ENCODE measurements at regions not wholly inside any gene's neighbourhood (a gene's known extent, or its start where the extent isn't known, plus 50 kb on each side); places are given as distances from the start of the nearest gene placed in this dataset.

GRCh38 chr2:145551686-145552085 lies 1031.8 kb upstream of the ZEB2 start:
- intact Hi-C loops (cut with DNase I; ENCODE audit: low total_unique reads) = no loop called here
- Histone ChIP-seq H3K4me3 (no peak overlapping the region), H3K9me3 (no peaks in the 10 kb centered on the region), H3K27ac (no peak overlapping the region), H3K27me3 (no peaks in the 10 kb centered on the region), H3K36me3 (no peaks in the 10 kb centered on the region), H3K4me1 (no peaks in the 10 kb centered on the region)
- no peak for TF ChIP-seq POLR2A (IDR thresholded peaks at IDR 0.05)
- no peak for TF ChIP-seq POLR2AphosphoS5 (IDR thresholded peaks at IDR 0.05)
- TF ChIP-seq CTCF (IDR thresholded peaks at IDR 0.05) = no peak
- no peak for DNase-seq (ENCODE audit: low spot score in 2 of 2)

- intact Hi-C loops (cut with DNase I; ENCODE audit: low total_unique reads) = no loop called here
- TF ChIP-seq POLR2AphosphoS5 (IDR thresholded peaks at IDR 0.05) (no peak), CTCF (IDR thresholded peaks at IDR 0.05) (no peak), POLR2A (IDR thresholded peaks at IDR 0.05) (no peak)
- no peak overlapping the region for H3K27ac ChIP-seq
Measured at GRCh38 chr2:145548479-145548878, 1028.6 kb upstream of the ZEB2 start.

GRCh38 chr2:145547620-145548019 lies 1027.7 kb upstream of the ZEB2 start:
- no peak overlapping the region for H3K27ac ChIP-seq
- no peak for DNase-seq (ENCODE audit: low spot score in 2 of 2)
- TF ChIP-seq POLR2A (IDR thresholded peaks at IDR 0.05) (no peak), POLR2AphosphoS5 (IDR thresholded peaks at IDR 0.05) (no peak), CTCF (IDR thresholded peaks at IDR 0.05) (no peak)
- no peak overlapping the region for H3K4me3 ChIP-seq
- H3K27me3 ChIP-seq = no peaks in the 10 kb centered on the region
- H3K36me3 ChIP-seq = no peaks in the 10 kb centered on the region
- no peaks in the 10 kb centered on the region for H3K9me3 ChIP-seq
- intact Hi-C loops (cut with DNase I; ENCODE audit: low total_unique reads) = no loop called here
- no peaks in the 10 kb centered on the region for H3K4me1 ChIP-seq

More at GRCh38 chr2:145548479-145548878, 1028.6 kb upstream of the ZEB2 start:
- no peaks in the 10 kb centered on the region for H3K27me3 ChIP-seq
- H3K9me3 ChIP-seq = no peaks in the 10 kb centered on the region
- H3K36me3 ChIP-seq = no peaks in the 10 kb centered on the region
- H3K4me1 ChIP-seq = no peaks in the 10 kb centered on the region
- no peak overlapping the region for H3K4me3 ChIP-seq
- no peak for DNase-seq (ENCODE audit: low spot score in 2 of 2)

GRCh38 chr2:145546091-145546490 lies 1026.2 kb upstream of the ZEB2 start:
- Histone ChIP-seq H3K27ac (no peak overlapping the region), H3K9me3 (no peaks in the 10 kb centered on the region), H3K4me1 (no peaks in the 10 kb centered on the region), H3K36me3 (no peaks in the 10 kb centered on the region), H3K4me3 (no peak overlapping the region), H3K27me3 (no peaks in the 10 kb centered on the region)
- TF ChIP-seq POLR2AphosphoS5 (IDR thresholded peaks at IDR 0.05) (no peak), POLR2A (IDR thresholded peaks at IDR 0.05) (no peak), CTCF (IDR thresholded peaks at IDR 0.05) (no peak)
- no peak for DNase-seq (ENCODE audit: low spot score in 2 of 2)
- intact Hi-C loops (cut with DNase I; ENCODE audit: low total_unique reads) = no loop called here

- TF ChIP-seq CTCF (IDR thresholded peaks at IDR 0.05) = no peak
- TF ChIP-seq POLR2AphosphoS5 (IDR thresholded peaks at IDR 0.05) = no peak
- TF ChIP-seq POLR2A (IDR thresholded peaks at IDR 0.05) = no peak
- no peaks in the 10 kb centered on the region for H3K27me3 ChIP-seq
- H3K27ac ChIP-seq = no peak overlapping the region
- intact Hi-C loops (cut with DNase I; ENCODE audit: low total_unique reads) = no loop called here
- no peak overlapping the region for H3K4me3 ChIP-seq
- H3K9me3 ChIP-seq = no peaks in the 10 kb centered on the region
- no peak for DNase-seq (ENCODE audit: low spot score in 2 of 2)
- no peaks in the 10 kb centered on the region for H3K36me3 ChIP-seq
- no peaks in the 10 kb centered on the region for H3K4me1 ChIP-seq
Measured at GRCh38 chr2:145543856-145544255, 1023.9 kb upstream of the ZEB2 start.
